ENCODE measurements at regions not wholly inside any gene's neighbourhood (a gene's known extent, or its start where the extent isn't known, plus 50 kb on each side); places are given as distances from the start of the nearest gene placed in this dataset.
"Not testable (repeated sequence)": the region's sequence is repeated elsewhere in the genome, so short reads cannot be mapped to it uniquely, and the experiment has no call there.

GRCh38 chr5:19235101-19235584, 752.9 kb downstream of the CDH18 start:
- Histone ChIP-seq H2AFZ (no peak overlapping the region), H4K20me1 (ENCODE audit: insufficient read depth) (no peaks in the 10 kb centered on the region), H3F3A (ENCODE audit: insufficient read depth) (no peaks in the 10 kb centered on the region), H3K4me3 (no peak overlapping the region), H3K79me2 (ENCODE audit: insufficient read depth) (no peaks in the 10 kb centered on the region), H3K9ac (no peak overlapping the region), H3K9me2 (ENCODE audit: insufficient read depth) (no peaks in the 10 kb centered on the region), H3K27ac (no peak overlapping the region), H3K9me3 (ENCODE audit: low read depth) (peaks cover 4% of the 10 kb centered on the region), H3K36me3 (ENCODE audit: low read depth) (no peaks in the 10 kb centered on the region), H3K4me1 (ENCODE audit: insufficient read depth) (no peaks in the 10 kb centered on the region), H3K27me3 (replicated peaks; ENCODE audit: insufficient read depth) (no peaks in the 10 kb centered on the region), H3K4me2 (ENCODE audit: unreplicated experiment) (no peak overlapping the region)
- WGBS, 2 experiments (ENCODE audit: low coverage in 1 of 2, low lambda C conversion rate in 2 of 2, missing lambda C conversion rate in 2 of 2): 23 to 27% methylated on average over 5 of the region's 5 CpGs
- in situ Hi-C loops (cut with MboI): no loop called here
- no peak for DNase-seq
- TF ChIP-seq EZH2phosphoT487 (IDR thresholded peaks at IDR 0.05; ENCODE audit: insufficient read depth, low read depth): no peak
- TF ChIP-seq EZH2 (IDR thresholded peaks at IDR 0.05; ENCODE audit: insufficient read depth, poor library complexity, severe bottlenecking): no peak

- Histone ChIP-seq H3K27me3 (replicated peaks; ENCODE audit: insufficient read depth) (no peaks in the 10 kb centered on the region), H4K20me1 (ENCODE audit: insufficient read depth) (no peaks in the 10 kb centered on the region), H2AFZ (no peak overlapping the region), H3K4me2 (ENCODE audit: unreplicated experiment) (no peak overlapping the region), H3K4me3 (no peak overlapping the region), H3K36me3 (ENCODE audit: low read depth) (no peaks in the 10 kb centered on the region), H3K9me3 (ENCODE audit: low read depth) (peaks cover 4% of the 10 kb centered on the region), H3K79me2 (ENCODE audit: insufficient read depth) (no peaks in the 10 kb centered on the region), H3K9me2 (ENCODE audit: insufficient read depth) (no peaks in the 10 kb centered on the region), H3K9ac (no peak overlapping the region), H3K27ac (no peak overlapping the region), H3K4me1 (ENCODE audit: insufficient read depth) (no peaks in the 10 kb centered on the region), H3F3A (ENCODE audit: insufficient read depth) (no peaks in the 10 kb centered on the region)
- peak; percentile 4 for DNase-seq
- TF ChIP-seq EZH2phosphoT487 (IDR thresholded peaks at IDR 0.05; ENCODE audit: insufficient read depth, low read depth): no peak
- TF ChIP-seq EZH2 (IDR thresholded peaks at IDR 0.05; ENCODE audit: insufficient read depth, poor library complexity, severe bottlenecking): no peak
- WGBS, 2 experiments (ENCODE audit: low coverage in 1 of 2, low lambda C conversion rate in 2 of 2, missing lambda C conversion rate in 2 of 2): 31 to 41% methylated on average over 1 of the region's 1 CpG
- in situ Hi-C loops (cut with MboI): no loop called here
Measured at GRCh38 chr5:19240170-19240569, 747.8 kb downstream of the CDH18 start.

GRCh38 chr5:19241690-19242089, 746.3 kb downstream of the CDH18 start:
- no peak for DNase-seq
- H3K79me2 ChIP-seq (ENCODE audit: insufficient read depth): no peaks in the 10 kb centered on the region
- no peak overlapping the region for H3K9ac ChIP-seq
- TF ChIP-seq EZH2 (IDR thresholded peaks at IDR 0.05; ENCODE audit: insufficient read depth, poor library complexity, severe bottlenecking) (no peak), EZH2phosphoT487 (IDR thresholded peaks at IDR 0.05; ENCODE audit: insufficient read depth, low read depth) (no peak)
- no peaks in the 10 kb centered on the region for H3F3A ChIP-seq (ENCODE audit: insufficient read depth)
- H3K36me3 ChIP-seq (ENCODE audit: low read depth): no peaks in the 10 kb centered on the region
- no peak overlapping the region for H2AFZ ChIP-seq
- no peak overlapping the region for H3K4me2 ChIP-seq (ENCODE audit: unreplicated experiment)
- H3K27ac ChIP-seq: no peak overlapping the region
- peaks cover 1% of the 10 kb centered on the region for H3K9me3 ChIP-seq (ENCODE audit: low read depth)
- no peaks in the 10 kb centered on the region for H3K4me1 ChIP-seq (ENCODE audit: insufficient read depth)
- no peak overlapping the region for H3K4me3 ChIP-seq
- H3K27me3 ChIP-seq (replicated peaks; ENCODE audit: insufficient read depth): no peaks in the 10 kb centered on the region
- WGBS, 2 experiments (ENCODE audit: low coverage in 1 of 2, low lambda C conversion rate in 2 of 2, missing lambda C conversion rate in 2 of 2): 4% methylated on average over 1 of the region's 1 CpG
- H4K20me1 ChIP-seq (ENCODE audit: insufficient read depth): no peaks in the 10 kb centered on the region
- in situ Hi-C loops (cut with MboI): no loop called here
- no peaks in the 10 kb centered on the region for H3K9me2 ChIP-seq (ENCODE audit: insufficient read depth)

GRCh38 chr5:19246191-19246590, 741.8 kb downstream of the CDH18 start:
- H3K27me3 ChIP-seq (replicated peaks; ENCODE audit: insufficient read depth); H3K4me1 ChIP-seq (ENCODE audit: insufficient read depth); in situ Hi-C loops (cut with MboI); H3K79me2 ChIP-seq (ENCODE audit: insufficient read depth); H3K4me2 ChIP-seq (ENCODE audit: unreplicated experiment); H3K4me3 ChIP-seq; H2AFZ ChIP-seq; DNase-seq; H3K9me3 ChIP-seq (ENCODE audit: low read depth); H3K36me3 ChIP-seq (ENCODE audit: low read depth); H3K9ac ChIP-seq; H3K27ac ChIP-seq; H3F3A ChIP-seq (ENCODE audit: insufficient read depth); H3K9me2 ChIP-seq (ENCODE audit: insufficient read depth); H4K20me1 ChIP-seq (ENCODE audit: insufficient read depth): not testable (repeated sequence)
- 21 to 23% methylated on average over 1 of the region's 1 CpG for WGBS, 2 experiments (ENCODE audit: low coverage in 1 of 2, low lambda C conversion rate in 2 of 2, missing lambda C conversion rate in 2 of 2)

GRCh38 chr5:19247302-19247701, 740.7 kb downstream of the CDH18 start:
- Histone ChIP-seq H3K27me3 (replicated peaks; ENCODE audit: insufficient read depth) (no peaks in the 10 kb centered on the region), H3K9ac (no peak overlapping the region), H3K4me1 (ENCODE audit: insufficient read depth) (no peaks in the 10 kb centered on the region), H3K9me3 (ENCODE audit: low read depth) (no peaks in the 10 kb centered on the region), H3K9me2 (ENCODE audit: insufficient read depth) (no peaks in the 10 kb centered on the region), H3K27ac (no peak overlapping the region), H3K4me2 (ENCODE audit: unreplicated experiment) (no peak overlapping the region), H3K4me3 (no peak overlapping the region), H3K79me2 (ENCODE audit: insufficient read depth) (no peaks in the 10 kb centered on the region), H3K36me3 (ENCODE audit: low read depth) (no peaks in the 10 kb centered on the region), H3F3A (ENCODE audit: insufficient read depth) (no peaks in the 10 kb centered on the region), H4K20me1 (ENCODE audit: insufficient read depth) (no peaks in the 10 kb centered on the region), H2AFZ (no peak overlapping the region)
- DNase-seq: no peak
- TF ChIP-seq EZH2 (IDR thresholded peaks at IDR 0.05; ENCODE audit: insufficient read depth, poor library complexity, severe bottlenecking) (no peak), EZH2phosphoT487 (IDR thresholded peaks at IDR 0.05; ENCODE audit: insufficient read depth, low read depth) (no peak)
- WGBS, 2 experiments (ENCODE audit: low coverage in 1 of 2, low lambda C conversion rate in 2 of 2, missing lambda C conversion rate in 2 of 2): 33 to 41% methylated on average over 3 of the region's 3 CpGs
- in situ Hi-C loops (cut with MboI): no loop called here
